ENCODE measurements at regions not wholly inside any gene's neighbourhood (a gene's known extent, or its start where the extent isn't known, plus 50 kb on each side); places are given as distances from the start of the nearest gene placed in this dataset.

GRCh38 chr20:4067600-4068261 is 52.4 kb upstream of the RNF24 start:
- TF ChIP-seq CTCF (IDR thresholded peaks at IDR 0.05) (no peak), POLR2A (IDR thresholded peaks at IDR 0.05) (no peak)
